Heart left ventricle (tissue), 16 donors: ENCODE measurements at regions not wholly inside any gene's neighbourhood (a gene's known extent, or its start where the extent isn't known, plus 50 kb on each side); places are given as distances from the start of the nearest gene placed in this dataset.

Experiments used
- ATAC-seq, 4 donors: fragments of 200-7000 bp; cut with Tn5 transposase; one replicate each; pipeline ENCODE4 v1.9.1; 2020 to 2022; ENCODE audit warnings: moderate library complexity in 4 of 4, mild to moderate bottlenecking in 3 of 4, moderate number of reproducible peaks in 1 of 4
- DNase-seq, 5 donors: peaks; one replicate each; pipeline ENCODE4 v3.0.0-alpha.2; 2020
- H3K27ac ChIP-seq, 12 donors: fragments of 200-600 bp; sonication (generic) in 4 of 12; one replicate each; pipeline versions ENCODE4 v1.5.0 to v1.8.0; 2016 to 2022; ENCODE audit warnings: mild to moderate bottlenecking in 2 of 12
- H3K27me3 ChIP-seq, 9 donors: fragments of 200-600 bp; sonication (generic) in 2 of 9; one replicate each; pipeline versions ENCODE4 v1.5.1 to v1.8.0; 2016 to 2022; ENCODE audit warnings: mild to moderate bottlenecking in 3 of 9
- H3K36me3 ChIP-seq, 9 donors: fragments of 200-600 bp; sonication (generic) in 2 of 9; one replicate each; pipeline versions ENCODE4 v1.5.0 to v1.8.0; 2018 to 2022; ENCODE audit warnings: mild to moderate bottlenecking in 2 of 9
- H3K4me1 ChIP-seq, 12 donors: fragments of 200-600 bp; sonication (generic) in 4 of 12; one replicate each; pipeline versions ENCODE4 v1.5.0 to v1.8.0; 2016 to 2022; ENCODE audit warnings: mild to moderate bottlenecking in 3 of 12
- H3K4me3 ChIP-seq, 12 donors: fragments of 200-600 bp; sonication (generic) in 4 of 12; one replicate each; pipeline versions ENCODE4 v1.5.0 to v1.8.0; 2017 to 2022; ENCODE audit warnings: mild to moderate bottlenecking in 9 of 12, moderate library complexity in 4 of 12
- H3K9me3 ChIP-seq, 12 donors: fragments of 200-600 bp; sonication (generic) in 4 of 12; one replicate each; pipeline versions ENCODE4 v1.5.0 to v1.8.0; 2016 to 2022; ENCODE audit warnings: mild to moderate bottlenecking in 1 of 12
- POLR2A ChIP-seq, 2 donors: fragments of 450-650 bp; IDR thresholded peaks; one replicate each; pipeline ENCODE4 v1.6.1; 2017; ENCODE audit warnings: antibody characterized with exemption in 2 of 2, mild to moderate bottlenecking in 2 of 2, moderate library complexity in 2 of 2
- WGBS, 4 donors: extraction: QIAGEN DNeasy Blood & Tissue Kit in 2 of 4; methylation state at CpG; one replicate each; pipeline versions ENCODE4 v1.1.5 to v1.1.7; 2013 to 2018; 5-methylcytosine and 5-hydroxymethylcytosine counted together
- intact Hi-C, 10 donors: fragments of 100-400 bp; cut with DNase I; formaldehyde crosslinking; loops; one replicate each; pipeline versions ENCODE4 v1.11.1 to v1.14.2; 2022
- TF ChIP-seq, protein P1 (sequence below), 12 donors: fragments of 200-600 bp; sonication (generic) in 4 of 12; IDR thresholded peaks; one replicate each; pipeline versions ENCODE4 v1.5.0 to v1.8.0; 2018 to 2022; ENCODE audit warnings: antibody characterized with exemption in 12 of 12, mild to moderate bottlenecking in 5 of 12
- donor health status: ischemic (EF 13 %, LVEDD 7.1; RV severe dilation, severe dysfunction).
- donor health status: healthy with polysubstance abuse.
- donor health status: DM: no; HTN: yes; CAD: no.
- donor health status: DM: no; HTN: no; CAD: no.
- donor health status: ischemic (EF 25% LVEDD 6.9; RV normal size, moderate dysfunction).
- donor health status: ischemic (EF 25% LVEDD 5.7; RV mildly dilated, moderate dysfunction).
- donor health status: healthy.
- donor health status: DM: yes; HTN: yes; CAD: no.
- donor health status: ischemic (EF 35%, LVEDD 5.7; RV mildly dilated, moderate dysfunction).
- donor health status: nonischemic (EF 11% LVEDD 7.7; RV severe dilation, severe dysfunction).
- donor health status: DM: yes; HTN: yes; CAD: no.
- donor health status: PGD.
- donor health status: ischemic (EF 29% LVEDD 5.4; RV normal size, mild dysfunction).
- donor health status: nonischemic (EF 23%, LVEDD 6.1; RV moderate dilation, normal function).

DNA sequence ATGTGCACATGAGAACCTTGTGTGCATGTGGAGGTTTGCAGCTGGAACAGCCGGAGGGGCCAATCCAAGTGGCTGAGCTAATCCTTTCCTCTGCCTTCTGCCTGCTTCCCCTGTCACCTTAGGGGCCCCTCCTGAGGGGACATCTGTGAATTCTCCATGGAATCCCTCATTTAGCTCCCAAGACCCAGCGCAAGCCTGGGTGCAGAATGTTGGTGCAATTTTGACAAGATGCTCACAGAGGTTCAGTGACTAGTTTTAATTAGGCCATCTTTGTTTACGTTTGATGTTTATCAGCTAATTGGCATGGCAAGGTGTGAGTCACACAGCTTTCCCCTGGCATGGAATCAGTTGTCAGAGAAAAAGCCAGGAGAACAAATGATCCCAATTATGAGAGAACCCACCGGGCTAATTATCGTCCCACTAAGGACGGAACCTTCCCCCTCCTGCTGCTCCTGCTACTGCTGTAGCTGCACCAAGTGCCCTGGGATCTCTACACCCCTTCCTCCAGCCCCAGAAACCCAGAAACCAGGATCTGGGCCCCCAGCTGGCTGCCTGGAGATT lies 63.6 kb upstream of the PAX6 start:
- peaks cover 0 to 53% (median 6%) of the 10 kb centered on the region in 9 donors for H3K27me3 ChIP-seq
- ATAC-seq: no peak
- intact Hi-C loops: loop anchor here in 8 of 10 donors (5.0 to 10.0 kb wide), 10 partner anchors 60 to 767 kb away; partner anchors contain the start of gene PAX6 (in 1 of the 8)

DNA sequence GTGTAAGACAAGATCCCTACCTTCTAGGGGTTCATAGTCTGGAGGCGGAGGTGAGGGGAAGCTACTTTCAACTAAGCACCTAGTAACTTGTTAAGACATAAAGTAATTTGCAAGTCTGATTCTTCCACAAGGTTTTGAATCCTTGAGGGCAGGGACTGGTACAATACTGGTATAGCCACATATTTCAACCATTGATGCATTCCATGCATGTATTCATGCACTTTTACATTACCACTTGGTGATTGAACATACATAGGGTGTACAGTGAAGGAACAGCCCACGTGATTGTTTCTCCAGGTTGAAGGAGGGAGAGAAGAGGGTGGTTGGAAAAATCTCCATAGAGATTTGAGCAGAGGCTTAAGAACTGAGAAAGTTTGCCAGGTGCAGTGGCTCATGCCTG lies 62.0 kb upstream of the PAX6 start:
- intact Hi-C loops: loop anchor here in 8 of 10 donors (5.0 to 10.0 kb wide), 10 partner anchors 58 to 766 kb away; partner anchors contain the start of gene PAX6 (in 1 of the 8)
- WGBS, 4 donors: 70 to 76% (median 73%) methylated on average over 2 of the region's 2 CpGs

More for the DNA sequence above, 63.6 kb upstream of the PAX6 start:
- no peak for DNase-seq
- H3K9me3 ChIP-seq: no peaks in the 10 kb centered on the region
- WGBS, 4 donors: 46 to 66% (median 48%) methylated on average over 6 of the region's 6 CpGs
- H3K27ac ChIP-seq: no peak overlapping the region
- TF ChIP-seq POLR2A (IDR thresholded peaks at IDR 0.05): no peak
- TF ChIP-seq, protein P1, sequence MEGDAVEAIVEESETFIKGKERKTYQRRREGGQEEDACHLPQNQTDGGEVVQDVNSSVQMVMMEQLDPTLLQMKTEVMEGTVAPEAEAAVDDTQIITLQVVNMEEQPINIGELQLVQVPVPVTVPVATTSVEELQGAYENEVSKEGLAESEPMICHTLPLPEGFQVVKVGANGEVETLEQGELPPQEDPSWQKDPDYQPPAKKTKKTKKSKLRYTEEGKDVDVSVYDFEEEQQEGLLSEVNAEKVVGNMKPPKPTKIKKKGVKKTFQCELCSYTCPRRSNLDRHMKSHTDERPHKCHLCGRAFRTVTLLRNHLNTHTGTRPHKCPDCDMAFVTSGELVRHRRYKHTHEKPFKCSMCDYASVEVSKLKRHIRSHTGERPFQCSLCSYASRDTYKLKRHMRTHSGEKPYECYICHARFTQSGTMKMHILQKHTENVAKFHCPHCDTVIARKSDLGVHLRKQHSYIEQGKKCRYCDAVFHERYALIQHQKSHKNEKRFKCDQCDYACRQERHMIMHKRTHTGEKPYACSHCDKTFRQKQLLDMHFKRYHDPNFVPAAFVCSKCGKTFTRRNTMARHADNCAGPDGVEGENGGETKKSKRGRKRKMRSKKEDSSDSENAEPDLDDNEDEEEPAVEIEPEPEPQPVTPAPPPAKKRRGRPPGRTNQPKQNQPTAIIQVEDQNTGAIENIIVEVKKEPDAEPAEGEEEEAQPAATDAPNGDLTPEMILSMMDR (IDR thresholded peaks at IDR 0.05): no peak
- no peaks in the 10 kb centered on the region for H3K36me3 ChIP-seq
- no peak overlapping the region for H3K4me3 ChIP-seq
- peaks cover 0 to 5% (median 0%) of the 10 kb centered on the region in 12 donors for H3K4me1 ChIP-seq

GRCh38 chr11:31872076-31872443 lies 60.9 kb upstream of the PAX6 start:
- no peak for TF ChIP-seq POLR2A (IDR thresholded peaks at IDR 0.05)
- TF ChIP-seq, protein P1 (IDR thresholded peaks at IDR 0.05): no peak
- ATAC-seq: no peak
- H3K27ac ChIP-seq: no peak overlapping the region
- no peaks in the 10 kb centered on the region for H3K36me3 ChIP-seq
- H3K4me1 ChIP-seq: peaks cover 0 to 5% (median 0%) of the 10 kb centered on the region in 12 donors
- 82 to 97% (median 89%) methylated on average over 3 of the region's 3 CpGs for WGBS, 4 donors
- H3K4me3 ChIP-seq: no peak overlapping the region
- intact Hi-C loops: loop anchor here in 8 of 10 donors (5.0 to 10.0 kb wide), 10 partner anchors 57 to 765 kb away; partner anchors contain the start of gene PAX6 (in 1 of the 8)
- no peaks in the 10 kb centered on the region for H3K9me3 ChIP-seq
- DNase-seq: no peak
- peaks cover 0 to 60% (median 6%) of the 10 kb centered on the region in 9 donors for H3K27me3 ChIP-seq

More for the DNA sequence above, 62.0 kb upstream of the PAX6 start:
- TF ChIP-seq, protein P1 (IDR thresholded peaks at IDR 0.05): no peak
- no peak for TF ChIP-seq POLR2A (IDR thresholded peaks at IDR 0.05)
- peaks cover 0 to 5% (median 0%) of the 10 kb centered on the region in 12 donors for H3K4me1 ChIP-seq
- no peaks in the 10 kb centered on the region for H3K9me3 ChIP-seq
- H3K36me3 ChIP-seq: no peaks in the 10 kb centered on the region
- DNase-seq (no peak), ATAC-seq (no peak)
- no peak overlapping the region for H3K4me3 ChIP-seq
- H3K27ac ChIP-seq: no peak overlapping the region
- H3K27me3 ChIP-seq: peaks cover 0 to 60% (median 6%) of the 10 kb centered on the region in 9 donors

GRCh38 chr11:31871310-31872075 lies 60.4 kb upstream of the PAX6 start:
- H3K4me3 ChIP-seq: no peak overlapping the region
- H3K27me3 ChIP-seq: peaks cover 0 to 60% (median 6%) of the 10 kb centered on the region in 9 donors
- 27 to 45% (median 43%) methylated on average over 9 to 10 of the region's 10 CpGs for WGBS, 4 donors
- no peak for ATAC-seq
- TF ChIP-seq POLR2A (IDR thresholded peaks at IDR 0.05): no peak
- TF ChIP-seq, protein P1 (IDR thresholded peaks at IDR 0.05): peak in 2 of 12 donors; percentile 6 to 11
- intact Hi-C loops: loop anchor here in 9 of 10 donors (2.0 to 10.0 kb wide), 11 partner anchors 57 to 764 kb away; partner anchors contain the start of gene PAX6 (in 1 of the 9)
- H3K9me3 ChIP-seq: no peaks in the 10 kb centered on the region
- no peaks in the 10 kb centered on the region for H3K36me3 ChIP-seq
- no peak overlapping the region for H3K27ac ChIP-seq
- DNase-seq: no peak
- H3K4me1 ChIP-seq: peaks cover 0 to 5% (median 0%) of the 10 kb centered on the region in 12 donors
